CD4-positive, alpha-beta T cell treated with Interleukin-17A for 1 hour (primary cell): ENCODE measurements at regions not wholly inside any gene's neighbourhood (a gene's known extent, or its start where the extent isn't known, plus 50 kb on each side); places are given as distances from the start of the nearest gene placed in this dataset.

Source experiments
- DNase-seq: peaks from one replicate; pipeline ENCODE4 v3.0.0-alpha.2; 2020

DNA sequence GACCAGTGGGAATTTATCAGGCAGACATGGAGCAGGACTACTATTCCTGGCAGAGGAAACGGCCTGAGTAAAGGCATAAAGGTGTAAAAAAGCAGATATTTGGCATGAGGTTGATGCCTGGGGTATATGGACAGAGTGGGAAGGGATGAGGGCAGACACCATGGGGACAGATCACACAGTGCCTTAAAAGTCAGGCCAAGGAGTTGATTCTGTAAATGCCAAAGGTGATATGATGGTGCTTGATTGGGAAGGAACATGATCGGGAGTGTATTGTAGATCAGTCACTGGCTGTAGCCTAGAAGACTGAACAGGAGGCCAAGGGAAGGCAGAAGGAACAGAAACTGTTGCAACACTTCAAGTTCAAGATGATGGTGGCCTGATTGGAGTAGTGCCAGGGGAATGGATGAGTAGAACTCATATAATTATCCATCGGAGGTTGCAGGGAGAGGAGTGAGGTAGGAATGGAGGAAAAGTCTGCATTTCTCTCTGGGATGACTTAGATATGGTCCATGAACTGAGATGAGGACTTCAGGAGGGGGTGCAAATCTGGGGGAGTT, 594.3 kb upstream of the KLF4 start:
- no peak for DNase-seq

DNA sequence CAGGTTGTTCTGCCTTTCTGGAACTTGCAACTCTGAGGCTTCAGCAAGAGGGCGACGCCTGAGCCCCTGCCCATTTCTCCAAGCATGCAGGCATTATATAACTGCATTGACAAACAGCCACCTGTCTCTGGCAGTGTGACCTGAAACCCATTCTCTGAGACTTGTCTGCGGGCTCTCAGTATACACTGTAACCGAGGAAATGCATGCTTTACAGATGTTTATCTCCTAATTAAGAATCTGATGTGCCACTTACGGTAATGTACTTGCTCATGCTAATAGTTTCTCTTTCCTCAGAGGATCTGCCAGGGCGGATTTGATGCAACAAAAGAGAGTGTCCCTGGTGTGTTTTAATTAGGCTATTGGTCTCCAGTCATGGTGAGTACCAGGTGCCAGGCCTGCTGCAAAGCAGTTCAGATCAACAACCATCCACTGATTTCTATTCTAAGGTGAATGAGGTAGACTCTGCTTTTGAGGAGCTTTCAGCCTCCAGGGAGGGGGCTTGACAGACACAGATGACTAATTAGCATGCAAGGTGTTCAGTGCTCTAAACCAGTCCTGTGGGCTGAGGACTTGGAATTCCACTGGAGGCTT, 593.7 kb upstream of the KLF4 start:
- no peak for DNase-seq

DNA sequence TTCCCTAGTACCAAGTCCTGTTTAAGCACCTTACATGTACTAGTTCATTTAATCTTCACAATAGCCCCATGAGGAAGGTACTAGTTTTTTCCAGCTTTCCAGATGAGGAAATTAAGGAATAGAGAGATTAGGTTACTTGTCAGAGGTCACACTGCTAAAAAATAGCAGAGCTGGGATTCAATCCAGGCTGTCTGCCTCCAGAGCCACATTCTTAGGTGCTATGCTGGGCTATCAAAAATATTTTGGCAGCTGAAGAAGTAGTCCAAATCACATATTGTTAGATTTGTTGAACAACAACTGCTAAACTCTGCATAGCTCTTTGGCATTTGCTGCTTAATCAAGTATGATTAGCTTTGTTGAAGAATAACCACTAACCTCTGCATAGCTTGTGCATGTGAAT, 591.5 kb upstream of the KLF4 start:
- no peak for DNase-seq

DNA sequence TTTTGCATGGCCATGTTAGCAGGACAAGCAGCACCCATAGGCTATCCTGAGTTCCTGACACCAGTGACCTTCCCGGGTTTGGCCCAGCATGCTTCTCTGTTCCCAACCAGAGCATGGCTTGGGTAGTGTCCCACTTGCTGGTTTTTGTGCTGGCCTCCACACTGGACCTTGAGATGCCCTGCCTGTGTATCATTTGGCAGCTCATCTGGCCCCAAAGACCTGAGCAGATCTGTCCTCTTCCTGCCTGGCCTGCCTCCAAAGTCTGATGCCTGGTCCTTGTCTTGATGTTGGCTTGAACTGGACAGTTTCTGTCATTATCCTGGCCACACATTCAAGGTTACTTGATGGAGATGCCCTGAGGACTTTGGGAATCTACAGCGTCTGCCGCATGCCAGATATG, 590.7 kb upstream of the KLF4 start:
- DNase-seq = no peak

DNA sequence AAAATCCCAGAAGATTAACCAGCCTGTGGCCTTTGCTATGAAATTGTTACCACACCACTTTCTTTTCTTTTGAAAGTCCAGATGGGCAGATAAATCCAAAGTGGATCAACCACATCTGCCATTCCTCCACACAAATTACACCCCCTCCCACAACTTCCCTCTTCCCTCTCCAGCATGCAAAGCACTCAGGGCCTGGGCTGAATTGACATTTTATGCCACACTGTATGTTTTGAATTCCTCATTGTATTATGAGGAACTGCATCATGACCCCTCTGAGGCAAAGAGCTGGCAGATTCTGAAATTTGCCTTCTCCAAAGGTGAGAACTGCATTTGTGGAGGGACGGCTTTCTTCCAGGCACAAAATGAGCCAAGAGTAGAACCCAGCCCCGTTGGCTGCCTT, 589.2 kb upstream of the KLF4 start:
- DNase-seq = no peak

DNA sequence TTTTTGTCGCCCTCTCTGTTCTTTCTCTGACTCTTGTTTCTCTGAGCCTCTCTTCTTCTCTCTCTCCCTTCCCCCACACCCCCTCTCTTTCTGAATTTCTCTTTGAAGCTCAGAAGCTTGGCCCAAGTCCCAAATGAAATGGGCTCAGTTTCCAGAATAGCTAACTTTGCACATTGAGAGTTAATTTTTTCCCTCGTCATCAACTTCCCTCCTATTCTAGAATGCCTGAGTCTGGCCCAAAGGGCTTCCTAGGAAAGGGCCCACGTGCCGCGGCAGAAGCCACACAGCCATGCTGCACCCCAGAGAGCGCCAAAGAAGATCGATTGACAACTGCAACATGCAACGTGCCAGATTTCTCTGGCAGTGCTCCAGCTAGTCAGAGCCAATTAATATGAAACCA, 588.8 kb upstream of the KLF4 start:
- no peak for DNase-seq

DNA sequence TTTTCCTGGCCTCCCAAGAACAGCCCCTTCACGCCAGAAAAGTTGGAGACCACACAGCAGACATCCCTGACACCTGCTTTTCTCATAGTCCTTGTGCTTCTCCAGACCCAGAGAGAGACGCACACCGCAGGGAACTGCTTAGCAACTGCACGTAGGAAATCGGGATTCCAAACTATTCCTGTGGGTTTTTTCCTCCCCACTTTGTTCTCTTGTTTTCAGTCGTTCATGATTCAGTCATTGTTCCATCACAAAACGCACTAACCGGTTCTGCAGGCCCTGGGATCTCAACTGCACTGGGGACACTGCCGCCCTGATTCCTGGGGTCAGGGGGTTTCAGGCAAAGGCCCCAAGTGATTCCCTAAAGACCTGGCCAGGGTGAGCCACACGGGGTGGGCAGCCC, 588.0 kb upstream of the KLF4 start:
- no peak for DNase-seq

DNA sequence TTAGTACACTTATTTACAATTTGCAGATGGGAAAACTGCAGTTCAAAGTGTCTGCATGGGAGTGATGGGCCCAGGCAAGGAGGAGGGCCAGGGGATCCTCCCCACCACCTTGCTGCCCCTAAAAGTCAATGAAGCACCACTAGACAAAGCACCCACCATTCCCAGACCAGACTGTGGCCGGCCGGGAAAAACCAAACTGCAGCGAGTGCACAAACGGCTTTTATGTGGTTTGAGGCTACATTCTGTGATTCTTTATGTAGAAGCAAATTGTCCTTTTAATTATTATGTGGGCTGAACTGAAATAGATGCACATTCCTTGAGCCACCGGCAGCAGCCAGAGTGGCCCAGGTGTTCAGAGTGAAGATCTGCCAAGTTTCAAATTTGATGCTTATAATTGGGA, 585.3 kb upstream of the KLF4 start:
- DNase-seq = no peak

DNA sequence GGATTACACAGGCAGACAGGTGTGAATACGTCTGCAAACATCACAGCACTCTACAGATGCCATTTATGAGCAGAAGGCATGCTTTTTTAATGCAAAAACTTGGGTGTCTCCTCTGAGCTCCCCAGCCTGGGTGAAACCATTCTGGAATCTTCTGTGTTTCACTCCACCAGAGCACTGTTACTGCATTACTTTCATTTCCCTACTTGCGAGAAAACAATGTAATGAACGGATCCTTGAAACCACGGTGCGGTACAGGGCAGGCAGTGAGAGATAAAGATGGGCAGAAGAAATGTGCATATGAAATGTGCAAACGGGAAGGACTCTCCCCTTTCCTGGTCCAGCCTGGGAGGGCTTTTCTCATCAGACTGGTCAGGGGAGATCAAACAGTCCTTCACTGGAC, 584.3 kb upstream of the KLF4 start:
- no peak for DNase-seq

DNA sequence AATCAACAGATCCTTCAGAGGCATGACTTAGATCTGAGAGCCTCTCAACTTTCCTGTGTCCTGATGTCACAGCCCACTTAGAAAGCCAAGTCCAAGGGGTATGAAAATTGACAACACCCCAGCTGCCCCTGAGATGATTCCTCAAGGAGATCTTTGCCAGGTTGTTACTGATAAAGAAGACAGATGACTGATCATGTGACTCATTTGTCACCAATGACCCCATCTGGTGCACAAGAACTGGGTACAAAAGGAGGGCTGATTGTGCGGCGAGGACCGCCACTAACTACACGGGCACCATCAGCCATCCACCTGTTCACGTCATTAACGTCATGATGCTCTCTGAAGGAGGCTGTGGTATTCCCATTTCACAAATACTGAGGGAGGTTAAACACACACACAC, 583.2 kb upstream of the KLF4 start:
- no peak for DNase-seq

DNA sequence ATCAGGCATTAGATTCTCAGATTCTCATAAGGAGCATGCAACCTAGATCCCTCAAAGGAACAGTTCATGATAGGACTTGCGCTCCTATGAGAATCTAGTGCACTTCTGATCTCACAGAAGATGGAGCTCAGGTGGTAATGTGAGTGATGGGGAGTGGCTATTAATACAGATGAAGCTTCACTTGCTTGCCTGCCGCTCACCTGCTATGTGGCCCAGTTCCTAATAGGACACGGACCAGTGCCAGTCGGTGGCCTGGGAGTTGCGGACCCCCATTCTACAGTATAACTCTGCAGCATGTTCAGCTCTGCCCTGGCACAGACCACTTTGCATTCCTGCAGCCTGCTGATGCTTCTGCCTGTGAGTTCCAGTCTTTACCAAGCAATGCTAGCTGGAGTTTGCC, 581.3 kb upstream of the KLF4 start:
- no peak for DNase-seq

DNA sequence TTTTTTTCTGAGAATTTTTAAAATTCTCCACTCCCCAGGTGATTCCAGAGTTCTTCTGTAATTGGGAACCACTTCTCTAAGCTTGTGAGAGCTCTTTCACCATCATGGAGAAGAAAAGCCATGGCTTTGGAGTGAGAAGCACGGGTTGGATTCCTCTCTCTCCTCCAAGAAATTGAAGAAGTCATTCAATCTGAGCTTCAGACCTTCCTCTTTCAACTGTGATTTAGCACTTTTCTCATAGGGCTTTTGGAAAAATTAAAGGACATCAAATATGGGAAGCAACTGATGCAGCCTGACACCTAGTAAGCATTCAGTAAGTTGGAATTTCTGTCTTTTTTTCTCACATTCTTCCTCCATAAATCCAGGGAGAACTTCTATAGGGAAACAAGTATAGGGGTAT, 580.4 kb upstream of the KLF4 start:
- DNase-seq = no peak

DNA sequence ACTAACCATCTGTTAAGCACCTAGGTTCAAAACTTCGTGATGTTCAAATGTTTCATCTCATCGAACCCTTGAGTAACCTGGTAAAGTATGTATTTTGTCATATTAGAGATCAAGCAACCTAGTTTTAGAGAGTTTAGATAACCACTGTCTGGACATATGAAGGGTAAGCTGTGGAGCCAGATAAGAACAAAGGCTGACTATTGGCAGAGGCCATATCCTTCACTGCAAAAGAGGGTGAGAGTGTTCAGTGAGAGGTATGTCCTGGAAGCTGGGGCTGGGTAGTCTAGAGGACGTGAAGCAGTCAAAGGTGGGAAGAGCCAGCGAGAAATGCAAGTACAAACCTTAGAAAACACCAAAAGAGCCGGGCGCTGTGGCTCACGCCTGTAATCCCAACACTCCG, 573.1 kb upstream of the KLF4 start:
- DNase-seq = no peak

DNA sequence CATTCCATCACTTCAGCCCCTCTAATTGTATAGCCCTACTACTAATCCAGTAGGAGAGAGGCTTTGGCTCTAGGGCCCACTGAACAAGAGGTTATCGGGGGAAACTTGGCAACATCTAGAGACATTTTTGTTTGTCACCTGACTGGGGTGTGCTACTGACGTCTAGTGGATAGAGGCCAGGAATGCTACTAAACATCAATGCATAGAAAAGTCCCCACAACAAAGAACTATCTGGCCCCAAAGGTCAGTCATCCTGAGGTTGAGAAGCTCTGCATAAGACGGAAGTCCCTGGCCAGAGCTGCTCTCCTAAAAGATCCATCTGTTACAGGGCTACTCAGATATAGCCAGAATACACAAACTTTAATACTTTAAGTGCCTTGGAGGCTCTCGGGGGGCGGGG, 570.6 kb upstream of the KLF4 start:
- DNase-seq = no peak

DNA sequence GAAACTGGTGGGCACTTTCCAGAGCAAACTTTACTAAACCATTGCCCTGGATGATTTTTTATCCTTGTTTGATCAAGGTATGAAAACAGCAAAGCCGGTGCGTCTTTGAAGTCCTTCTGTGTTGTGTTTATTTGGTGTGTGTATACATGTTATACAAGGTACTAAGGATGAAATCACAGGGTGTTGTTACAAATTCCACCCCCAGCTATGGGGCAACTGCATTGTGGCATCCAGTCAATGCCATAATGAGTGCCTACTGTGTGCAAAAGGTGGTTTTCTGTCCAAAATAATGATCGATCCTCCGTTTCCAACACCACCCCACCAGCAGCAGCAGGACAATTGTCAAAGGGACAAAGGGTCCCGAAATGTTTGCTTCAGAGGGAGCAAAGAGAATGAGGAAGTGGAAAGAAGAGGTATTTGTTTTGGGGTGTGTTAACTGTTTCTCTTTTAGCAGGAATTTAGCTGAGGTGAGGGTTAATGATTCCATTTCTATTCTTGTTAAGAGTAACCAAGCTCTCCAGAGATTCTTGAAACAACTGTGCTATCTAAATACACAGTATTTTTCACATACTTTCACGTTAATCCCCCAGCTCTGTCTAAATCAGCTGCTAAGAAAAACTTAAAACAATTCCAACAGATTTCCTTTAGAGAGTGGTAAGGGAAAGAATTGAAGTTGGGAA, 568.7 kb upstream of the KLF4 start:
- no peak for DNase-seq

DNA sequence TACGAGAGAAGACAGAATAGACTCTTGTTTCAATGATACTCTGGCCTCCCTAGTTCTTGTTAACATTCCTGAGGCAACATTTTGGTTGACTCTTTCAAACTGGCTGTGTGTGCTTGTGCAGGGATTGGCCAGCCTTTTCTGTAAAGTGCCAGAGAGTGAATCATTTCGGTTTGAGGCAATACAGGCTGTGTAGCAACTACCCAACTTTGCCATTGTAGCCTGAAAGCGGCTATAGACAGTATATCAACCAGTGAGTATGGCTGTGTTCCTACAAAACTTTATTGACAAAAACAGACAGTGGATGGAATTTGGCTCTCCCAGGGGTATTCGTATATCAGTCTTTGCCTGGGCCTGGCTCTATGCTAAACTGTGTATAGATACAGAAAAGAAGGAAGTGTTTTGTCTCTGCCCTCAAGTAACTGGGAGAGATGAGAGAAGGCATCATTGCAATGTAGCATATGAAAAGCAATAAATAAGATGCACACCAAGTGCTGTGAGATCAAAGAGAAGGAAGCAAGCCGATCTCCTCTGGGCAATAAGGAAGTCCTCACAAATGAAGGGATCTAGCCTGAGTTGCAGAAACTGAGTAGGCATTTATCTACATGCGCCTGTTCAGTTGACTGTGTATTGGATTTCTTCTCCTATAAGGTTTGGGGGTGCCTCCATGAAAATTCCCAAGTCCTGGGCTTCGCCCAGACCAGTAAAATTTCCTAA, 568.0 kb upstream of the KLF4 start:
- no peak for DNase-seq

DNA sequence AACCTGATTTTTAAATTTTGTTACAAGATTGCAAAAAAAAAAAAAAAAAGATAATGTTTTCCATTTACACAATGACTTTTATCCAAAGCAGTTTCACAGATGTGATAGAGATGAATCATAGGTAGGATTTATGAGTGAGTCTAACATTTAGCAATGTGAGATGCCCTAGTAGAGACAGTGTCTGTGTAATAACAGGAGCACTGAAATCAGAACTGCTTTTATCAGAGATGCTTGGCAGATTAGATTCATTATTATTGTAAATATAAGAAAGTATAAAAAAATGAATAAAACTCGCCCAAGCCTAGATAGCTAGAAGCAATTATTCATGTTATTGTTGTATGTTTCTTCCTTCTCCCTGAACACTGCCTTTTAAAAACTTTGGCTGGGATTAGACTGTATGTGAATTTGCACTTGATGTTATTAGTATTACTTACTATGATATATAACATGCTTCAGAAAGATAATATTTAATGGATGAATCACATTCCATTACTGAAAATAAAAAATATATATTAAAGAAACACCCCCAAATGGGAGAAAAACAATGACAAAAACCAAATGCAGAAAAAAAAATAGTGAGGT, 567.3 kb upstream of the KLF4 start:
- no peak for DNase-seq

DNA sequence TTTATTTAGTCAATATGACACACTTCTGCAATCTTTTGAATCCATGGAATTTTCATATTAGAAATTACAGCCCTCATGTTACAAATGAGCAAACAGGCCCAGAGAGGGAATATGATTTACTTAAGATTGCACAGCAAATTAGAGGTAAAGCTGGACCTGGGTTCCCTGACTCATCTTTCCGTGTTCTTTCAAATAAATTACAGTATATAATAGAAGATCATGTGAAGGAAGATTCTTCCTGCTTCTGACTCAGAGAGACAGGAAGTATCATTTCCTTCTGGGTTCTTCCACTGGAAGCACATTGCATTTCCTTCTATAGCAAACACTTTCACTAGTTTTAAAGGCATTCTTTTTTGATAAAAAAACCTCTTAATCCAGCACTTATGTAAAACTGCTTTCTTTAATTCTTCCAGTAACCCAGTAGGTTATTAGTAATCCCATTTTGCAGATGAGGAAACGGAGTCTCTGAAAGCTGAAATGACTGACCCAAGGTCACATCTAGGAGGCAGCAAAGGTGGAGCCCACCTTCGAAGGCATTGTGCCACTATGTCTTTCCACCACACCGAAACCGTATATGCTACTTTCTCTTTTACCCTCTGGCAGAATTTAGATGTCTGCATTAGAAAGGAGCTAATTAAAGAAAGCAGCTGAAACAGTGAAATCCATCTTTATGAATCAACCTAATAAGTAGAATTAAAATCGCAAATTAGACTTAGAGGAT, 566.7 kb upstream of the KLF4 start:
- DNase-seq = no peak

DNA sequence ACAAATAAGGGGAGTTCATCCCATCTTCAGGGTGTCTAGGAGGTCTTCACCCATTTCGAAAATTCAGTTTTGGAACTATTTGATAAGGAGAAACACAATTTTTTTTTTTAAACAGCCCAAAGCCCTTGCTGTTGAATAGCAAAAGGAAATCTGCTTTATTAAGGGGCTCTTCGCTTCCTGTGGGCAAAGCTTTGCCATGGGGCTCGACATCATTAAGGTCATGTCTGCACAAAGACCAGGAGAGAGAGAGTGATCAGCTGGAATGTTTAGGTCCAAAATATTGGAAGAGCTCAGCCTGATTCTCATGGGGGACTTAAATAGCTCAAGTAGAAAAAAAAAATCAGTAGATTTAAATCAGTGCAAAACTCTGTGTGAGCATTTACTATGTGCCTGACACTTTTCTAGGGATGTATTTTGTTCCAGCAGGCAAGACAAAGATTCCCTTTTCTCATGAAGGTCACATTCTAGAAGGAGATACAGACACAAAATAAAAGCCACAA, 564.6 kb upstream of the KLF4 start:
- no peak for DNase-seq

DNA sequence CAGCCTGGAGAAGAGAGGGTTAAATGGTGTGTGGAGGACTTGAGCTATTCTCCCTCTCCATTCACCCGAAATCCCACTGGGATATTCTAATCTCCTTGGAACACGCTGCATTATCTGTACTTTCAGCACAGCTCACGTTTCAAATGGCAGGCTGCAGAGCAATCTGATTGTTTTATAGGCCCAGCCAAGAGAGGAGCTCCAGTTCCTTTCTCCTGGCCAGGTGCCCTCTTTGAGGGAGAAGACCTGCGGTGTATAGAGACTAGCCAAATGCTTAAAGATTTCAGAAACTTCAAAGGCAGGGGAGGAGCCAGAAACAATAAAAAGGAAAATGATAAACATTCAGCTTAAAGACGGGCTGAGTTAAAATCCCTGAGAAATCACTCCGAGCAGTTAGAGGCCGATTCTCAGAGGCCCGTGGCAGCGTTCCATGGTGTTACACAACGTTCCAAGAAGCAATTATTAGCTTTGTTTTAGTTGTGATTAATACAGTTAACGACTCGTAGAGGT, 564.0 kb upstream of the KLF4 start:
- no peak for DNase-seq

DNA sequence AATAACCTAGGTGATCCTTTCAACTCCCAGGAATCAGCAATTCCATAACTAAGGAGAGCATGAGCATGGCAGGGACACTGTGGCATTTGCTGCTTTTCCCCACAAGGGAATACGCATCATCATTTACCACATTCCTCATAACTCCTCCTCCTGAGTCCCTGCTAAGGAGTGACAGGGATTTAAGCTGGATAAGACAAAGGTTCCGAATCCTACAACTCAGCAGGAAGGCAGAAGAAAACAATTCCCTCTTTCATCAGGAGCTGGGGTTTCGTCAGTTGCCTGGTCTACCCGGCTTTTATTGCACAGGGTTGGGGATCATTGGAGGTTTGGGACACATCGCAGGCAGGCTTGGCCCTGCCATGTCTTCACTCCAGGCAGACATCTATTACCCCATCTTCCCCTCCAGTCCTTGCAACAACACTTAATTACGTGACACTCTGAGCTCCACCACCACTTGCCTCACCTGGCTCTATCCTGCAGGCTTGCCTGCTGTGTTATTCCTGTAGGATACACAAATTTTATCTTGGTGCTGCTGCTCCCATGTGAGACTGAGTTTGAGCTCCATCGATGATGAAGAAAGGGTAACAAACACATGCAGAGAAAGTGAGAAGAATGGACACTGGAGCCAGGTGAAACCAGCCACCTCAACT, 563.0 kb upstream of the KLF4 start:
- no peak for DNase-seq

DNA sequence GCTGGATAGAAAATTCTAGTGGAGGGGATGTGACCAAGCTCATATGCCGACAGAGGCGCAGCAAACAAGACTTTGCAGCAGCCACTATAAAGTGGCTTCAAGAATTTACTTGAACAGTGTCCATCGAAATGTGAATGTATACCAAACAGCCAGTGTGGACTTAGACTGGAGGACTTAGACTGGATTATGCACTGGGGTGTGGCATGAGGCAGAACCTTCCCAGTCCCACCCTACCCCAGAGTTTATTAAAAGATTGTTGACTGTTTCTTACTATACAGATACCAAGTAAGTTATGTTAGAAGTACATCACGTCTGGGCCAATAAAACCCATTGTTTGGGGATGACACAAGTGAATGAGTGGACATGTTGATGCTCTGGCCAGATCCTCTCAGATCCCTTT, 561.3 kb upstream of the KLF4 start:
- DNase-seq = no peak
